GM19395 (cell line): ENCODE measurements at regions not wholly inside any gene's neighbourhood (a gene's known extent, or its start where the extent isn't known, plus 50 kb on each side); places are given as distances from the start of the nearest gene placed in this dataset.
A peak's percentile ranks its signal among the peaks of the same experiment; 100 is the strongest.

ENCODE experiments used
- ATAC-seq: cut with Tn5 transposase; IDR thresholded peaks from one replicate; pipeline ENCODE4 v1.9.1; 2021; ENCODE audit warnings: mild to moderate bottlenecking, moderate library complexity; ENCODE audit not compliant: unreplicated experiment

- no peak for ATAC-seq
Observed at GRCh38 chr2:181828122-181828705, 63.3 kb upstream of the ITPRID2 start.

- ATAC-seq, result no peak
Observed at GRCh38 chr2:181829230-181829629, 62.3 kb upstream of the ITPRID2 start.

GRCh38 chr2:181832015-181832414 lies 59.5 kb upstream of the ITPRID2 start:
- ATAC-seq, result no peak

DNA sequence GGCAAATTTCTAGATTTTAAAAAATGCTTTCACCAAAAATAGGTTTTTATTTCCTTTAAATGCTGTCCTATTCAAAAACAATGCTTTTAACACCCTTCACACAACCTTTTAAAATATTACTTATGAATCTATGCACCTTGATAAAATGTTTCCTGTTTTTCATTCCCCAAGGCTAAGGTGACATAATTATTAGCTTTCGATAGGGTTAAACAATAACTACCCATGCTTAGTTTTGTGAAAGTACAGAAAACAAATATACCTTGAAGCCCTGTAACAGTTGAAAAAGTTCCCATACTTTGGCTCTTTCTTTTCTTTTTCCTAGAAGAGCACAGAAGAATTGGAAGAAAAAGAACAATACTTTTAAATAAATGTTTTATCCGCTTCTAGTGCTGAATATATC lies 54.9 kb upstream of the ITPRID2 start:
- ATAC-seq, result peak; percentile 78

- no peak for ATAC-seq
Observed at GRCh38 chr2:181837563-181837962, 54.0 kb upstream of the ITPRID2 start.

- ATAC-seq, result no peak
Observed at GRCh38 chr2:181839811-181840210, 51.7 kb upstream of the ITPRID2 start.

DNA sequence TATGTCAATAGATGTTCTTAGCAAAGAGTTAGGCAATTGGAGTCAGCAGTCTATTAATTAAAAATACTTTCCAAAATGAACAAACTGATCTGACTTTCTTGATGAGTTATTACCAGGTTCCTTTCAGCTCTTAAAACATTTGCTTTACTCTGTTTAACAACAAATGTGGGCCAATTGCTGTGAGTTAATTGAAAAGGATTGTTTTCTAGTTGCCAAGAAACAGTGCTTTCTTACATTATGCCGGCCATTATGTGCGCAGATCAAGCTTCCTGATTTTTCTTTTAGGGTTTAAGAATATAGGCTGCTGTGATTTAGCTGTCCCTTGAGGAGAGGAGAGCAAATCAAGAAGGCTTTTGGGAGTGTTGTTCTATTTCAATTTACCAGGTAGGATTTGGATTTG lies 50.5 kb upstream of the ITPRID2 start:
- ATAC-seq, result no peak
